GM20000 (cell line): ENCODE measurements at regions not wholly inside any gene's neighbourhood (a gene's known extent, or its start where the extent isn't known, plus 50 kb on each side); places are given as distances from the start of the nearest gene placed in this dataset.

Experiments used
- DNase-seq: peaks from one replicate; pipeline ENCODE4 v3.0.0; 2012; ENCODE audit warnings: low spot score
- CTCF ChIP-seq: IDR thresholded peaks from 2 replicates; pipeline ENCODE4 v1.5.1; 2012; ENCODE audit warnings: mild to moderate bottlenecking, control low read depth; ENCODE audit errors: extremely low read depth, missing control alignments

GRCh38 chr6:100168148-100168547 is 174.1 kb upstream of the MCHR2 start:
- TF ChIP-seq CTCF, result no peak
- no peak for DNase-seq

DNA sequence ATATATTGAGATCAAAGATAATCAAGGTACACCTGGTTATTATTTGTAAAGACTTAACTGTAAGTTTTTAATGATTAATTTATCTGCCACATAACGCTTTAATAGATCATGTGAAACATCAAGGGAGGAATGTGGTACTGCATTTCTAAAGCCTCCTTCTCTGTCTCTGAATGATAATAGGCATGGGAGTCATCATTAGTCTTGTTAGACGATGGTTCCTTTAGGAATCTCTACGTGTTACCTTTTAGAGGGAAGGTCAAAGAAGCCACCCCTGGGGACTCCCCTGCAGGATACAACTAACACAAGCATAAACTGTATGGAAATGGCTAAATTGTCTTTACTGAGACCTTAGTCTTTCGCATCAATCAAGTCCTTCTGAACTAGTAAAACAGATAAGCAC is 173.6 kb upstream of the MCHR2 start:
- DNase-seq, result no peak
- TF ChIP-seq CTCF, result no peak

GRCh38 chr6:100166956-100167355 is 172.9 kb upstream of the MCHR2 start:
- no peak for DNase-seq
- no peak for TF ChIP-seq CTCF

GRCh38 chr6:100165442-100165841 is 171.4 kb upstream of the MCHR2 start:
- TF ChIP-seq CTCF, result no peak
- no peak for DNase-seq

DNA sequence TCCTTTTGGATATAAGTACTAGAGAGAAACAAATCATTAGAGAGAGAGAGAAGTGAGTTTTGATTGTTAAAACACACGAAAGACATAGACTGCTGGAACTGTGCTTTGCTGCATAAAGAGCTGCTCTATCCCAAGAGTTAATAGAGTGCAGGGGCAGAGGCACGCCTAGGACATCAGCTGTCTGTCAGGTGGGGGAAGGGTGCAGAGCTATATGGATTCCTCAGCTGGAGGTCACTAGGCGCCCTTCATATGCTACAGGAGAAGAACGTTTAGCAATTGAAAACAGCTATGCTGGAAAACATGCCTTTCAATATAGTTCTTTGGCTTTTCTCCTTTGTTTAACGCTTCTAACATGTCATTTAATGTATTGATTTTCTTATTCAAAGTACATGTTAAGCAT is 169.0 kb upstream of the MCHR2 start:
- no peak for DNase-seq
- no peak for TF ChIP-seq CTCF

DNA sequence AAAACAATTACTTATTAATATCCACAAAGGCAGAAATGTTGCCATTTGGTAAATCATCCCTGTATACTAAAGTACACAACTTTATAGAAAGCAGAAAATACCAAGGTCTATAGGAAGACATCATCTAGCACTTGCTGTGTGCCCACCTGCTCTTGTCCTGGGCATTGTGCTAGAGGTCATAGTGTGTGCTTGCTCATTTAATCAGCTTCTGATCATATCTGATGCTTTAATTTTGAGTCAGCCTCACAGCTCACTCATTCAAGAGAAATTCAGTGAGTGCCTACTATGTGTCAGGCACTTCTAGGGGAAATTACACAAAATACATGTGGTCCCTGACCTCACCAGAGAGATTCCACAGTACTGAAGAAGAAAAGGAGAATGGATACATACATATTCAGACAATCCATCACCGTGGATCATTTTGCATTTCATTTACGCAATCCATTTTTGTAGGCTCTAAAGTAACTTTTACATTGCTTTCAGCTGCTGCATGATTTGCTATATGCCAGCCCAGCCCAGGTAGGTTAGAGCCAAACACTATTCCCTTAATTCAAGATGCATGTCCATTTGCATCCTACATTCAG is 167.9 kb upstream of the MCHR2 start:
- no peak for TF ChIP-seq CTCF
- no peak for DNase-seq

- no peak for TF ChIP-seq CTCF
- no peak for DNase-seq
Observed at GRCh38 chr6:100160930-100161329, 166.9 kb upstream of the MCHR2 start.

- no peak for DNase-seq
- TF ChIP-seq CTCF, result no peak
Observed at GRCh38 chr6:100155141-100155540, 161.1 kb upstream of the MCHR2 start.
